Heart right ventricle (tissue), 16 donors: ENCODE measurements at regions not wholly inside any gene's neighbourhood (a gene's known extent, or its start where the extent isn't known, plus 50 kb on each side); places are given as distances from the start of the nearest gene placed in this dataset.

Source experiments
- ATAC-seq, 8 donors: fragments of 200-7000 bp; cut with Tn5 transposase; one replicate each; pipeline ENCODE4 v1.9.1; 2020; ENCODE audit warnings: mild to moderate bottlenecking in 8 of 8, moderate library complexity in 8 of 8, moderate number of reproducible peaks in 1 of 8
- DNase-seq, 2 donors: peaks; one replicate each; pipeline ENCODE4 v3.0.0-alpha.2; 2020
- H3K27ac ChIP-seq, 10 donors: fragments of 200-600 bp; sonication (generic) in 2 of 10; one replicate each; pipeline versions ENCODE4 v1.5.0 to v1.8.0; 2020 to 2022; ENCODE audit warnings: mild to moderate bottlenecking in 3 of 10
- H3K27me3 ChIP-seq, 7 donors: fragments of 200-600 bp; one replicate each; pipeline ENCODE4 v1.8.0; 2021 to 2022; ENCODE audit warnings: mild to moderate bottlenecking in 2 of 7
- H3K36me3 ChIP-seq, 9 donors: fragments of 200-600 bp; sonication (generic) in 1 of 9; one replicate each; pipeline versions ENCODE4 v1.5.0 to v1.8.0; 2020 to 2022; ENCODE audit warnings: mild to moderate bottlenecking in 2 of 9
- H3K4me1 ChIP-seq, 9 donors: fragments of 200-600 bp; sonication (generic) in 1 of 9; one replicate each; pipeline versions ENCODE4 v1.5.0 to v1.8.0; 2020 to 2022; ENCODE audit warnings: mild to moderate bottlenecking in 4 of 9
- H3K4me3 ChIP-seq, 10 donors: fragments of 200-600 bp; sonication (generic) in 2 of 10; one replicate each; pipeline versions ENCODE4 v1.5.0 to v1.8.0; 2020 to 2022; ENCODE audit warnings: mild to moderate bottlenecking in 7 of 10, moderate library complexity in 2 of 10
- H3K9me3 ChIP-seq, 11 donors: fragments of 200-600 bp in 10 of 11; sonication (generic) in 2 of 11; one replicate each; pipeline versions ENCODE4 v1.5.0 to v1.8.0; 2013 to 2022; ENCODE audit warnings: mild to moderate bottlenecking in 2 of 11, control low read depth in 1 of 11, moderate library complexity in 1 of 11
- WGBS, 2 donors: extraction: QIAGEN DNeasy Blood & Tissue Kit; methylation state at CpG; one replicate each; pipeline ENCODE4 v1.1.7; 2013; ENCODE audit warnings: inconsistent platforms in 1 of 2; 5-methylcytosine and 5-hydroxymethylcytosine counted together
- intact Hi-C, 10 donors: fragments of 100-400 bp; cut with DNase I; formaldehyde crosslinking; loops; one replicate each; pipeline versions ENCODE4 v1.11.1 to v1.14.2; 2022
- TF ChIP-seq, protein P1 (sequence below), 9 donors: fragments of 200-600 bp; sonication (generic) in 2 of 9; IDR thresholded peaks; one replicate each; pipeline versions ENCODE4 v1.5.0 to v1.8.0; 2021 to 2022; ENCODE audit warnings: antibody characterized with exemption in 9 of 9, mild to moderate bottlenecking in 5 of 9, moderate library complexity in 1 of 9
- donor health status: Arrhythmogenic right ventricular cardiomyopathy.
- donor health status: ischemic (EF 13 %, LVEDD 7.1; RV severe dilation, severe dysfunction).
- donor health status: healthy with polysubstance abuse.
- donor health status: DM: no; HTN: yes; CAD: no.
- donor health status: DM: no; HTN: no; CAD: no.
- donor health status: ischemic (EF 25% LVEDD 6.9; RV normal size, moderate dysfunction).
- donor health status: ischemic (EF 25% LVEDD 5.7; RV mildly dilated, moderate dysfunction).
- donor health status: healthy.
- donor health status: DM: yes; HTN: yes; CAD: no.
- donor health status: Ischemic cardiomyopathy.
- donor health status: ischemic (EF 35%, LVEDD 5.7; RV mildly dilated, moderate dysfunction).
- donor health status: nonischemic (EF 11% LVEDD 7.7; RV severe dilation, severe dysfunction).
- donor health status: DM: yes; HTN: yes; CAD: no.
- donor health status: PGD.
- donor health status: ischemic (EF 29% LVEDD 5.4; RV normal size, mild dysfunction).
- donor health status: nonischemic (EF 23%, LVEDD 6.1; RV moderate dilation, normal function).

DNA sequence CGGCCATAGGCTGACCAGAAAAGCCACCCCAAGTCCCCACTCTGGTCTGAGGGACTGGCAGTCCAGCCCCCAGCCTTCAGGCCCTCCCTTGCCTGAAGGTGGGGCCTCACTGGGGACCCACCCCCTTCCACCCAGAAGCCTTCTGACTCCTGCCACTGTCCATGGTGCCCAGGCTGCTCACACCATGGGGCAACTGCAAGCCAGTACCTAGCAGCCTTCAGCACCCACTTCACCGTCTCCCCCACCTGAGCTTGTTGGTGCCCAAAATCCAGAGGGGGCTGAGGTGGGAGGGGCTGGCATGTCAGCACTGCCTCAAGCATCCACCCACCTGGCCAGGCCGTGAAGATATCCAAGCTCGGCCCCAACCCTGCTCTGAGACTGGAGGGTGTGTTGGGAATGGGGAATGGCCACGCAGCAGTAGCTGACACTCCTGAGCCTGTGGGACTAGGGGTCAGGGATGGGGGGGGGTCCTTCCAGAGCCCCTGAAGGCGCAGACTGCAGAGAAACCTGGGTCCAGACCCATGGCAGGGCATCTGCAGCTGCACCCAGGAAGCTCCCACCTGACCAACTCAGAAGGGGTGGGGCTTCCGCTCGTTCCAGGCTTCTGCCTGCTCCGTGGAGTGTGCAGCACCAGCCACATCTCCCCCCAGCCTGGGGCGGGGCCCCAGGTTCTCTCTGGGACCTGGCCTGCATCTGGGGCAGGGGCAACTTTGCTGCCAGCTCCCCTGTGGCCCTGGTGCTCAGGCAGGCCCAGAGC, 942.1 kb upstream of the EPHA7 start:
- WGBS, 2 donors = 87 to 91% methylated on average over 9 to 10 of the region's 10 CpGs
- no peaks in the 10 kb centered on the region for H3K4me1 ChIP-seq
- DNase-seq (peak in 1 of 2 donors; percentile 8), ATAC-seq (peak in 1 of 8 donors; percentile 29)
- TF ChIP-seq, protein P1, sequence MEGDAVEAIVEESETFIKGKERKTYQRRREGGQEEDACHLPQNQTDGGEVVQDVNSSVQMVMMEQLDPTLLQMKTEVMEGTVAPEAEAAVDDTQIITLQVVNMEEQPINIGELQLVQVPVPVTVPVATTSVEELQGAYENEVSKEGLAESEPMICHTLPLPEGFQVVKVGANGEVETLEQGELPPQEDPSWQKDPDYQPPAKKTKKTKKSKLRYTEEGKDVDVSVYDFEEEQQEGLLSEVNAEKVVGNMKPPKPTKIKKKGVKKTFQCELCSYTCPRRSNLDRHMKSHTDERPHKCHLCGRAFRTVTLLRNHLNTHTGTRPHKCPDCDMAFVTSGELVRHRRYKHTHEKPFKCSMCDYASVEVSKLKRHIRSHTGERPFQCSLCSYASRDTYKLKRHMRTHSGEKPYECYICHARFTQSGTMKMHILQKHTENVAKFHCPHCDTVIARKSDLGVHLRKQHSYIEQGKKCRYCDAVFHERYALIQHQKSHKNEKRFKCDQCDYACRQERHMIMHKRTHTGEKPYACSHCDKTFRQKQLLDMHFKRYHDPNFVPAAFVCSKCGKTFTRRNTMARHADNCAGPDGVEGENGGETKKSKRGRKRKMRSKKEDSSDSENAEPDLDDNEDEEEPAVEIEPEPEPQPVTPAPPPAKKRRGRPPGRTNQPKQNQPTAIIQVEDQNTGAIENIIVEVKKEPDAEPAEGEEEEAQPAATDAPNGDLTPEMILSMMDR (IDR thresholded peaks at IDR 0.05) = no peak
- H3K9me3 ChIP-seq = peaks cover 0 to 11% (median 0%) of the 10 kb centered on the region in 11 donors
- H3K27me3 ChIP-seq = no peaks in the 10 kb centered on the region
- H3K4me3 ChIP-seq = no peak overlapping the region
- intact Hi-C loops = no loop called here
- no peaks in the 10 kb centered on the region for H3K36me3 ChIP-seq
- H3K27ac ChIP-seq = no peak overlapping the region

DNA sequence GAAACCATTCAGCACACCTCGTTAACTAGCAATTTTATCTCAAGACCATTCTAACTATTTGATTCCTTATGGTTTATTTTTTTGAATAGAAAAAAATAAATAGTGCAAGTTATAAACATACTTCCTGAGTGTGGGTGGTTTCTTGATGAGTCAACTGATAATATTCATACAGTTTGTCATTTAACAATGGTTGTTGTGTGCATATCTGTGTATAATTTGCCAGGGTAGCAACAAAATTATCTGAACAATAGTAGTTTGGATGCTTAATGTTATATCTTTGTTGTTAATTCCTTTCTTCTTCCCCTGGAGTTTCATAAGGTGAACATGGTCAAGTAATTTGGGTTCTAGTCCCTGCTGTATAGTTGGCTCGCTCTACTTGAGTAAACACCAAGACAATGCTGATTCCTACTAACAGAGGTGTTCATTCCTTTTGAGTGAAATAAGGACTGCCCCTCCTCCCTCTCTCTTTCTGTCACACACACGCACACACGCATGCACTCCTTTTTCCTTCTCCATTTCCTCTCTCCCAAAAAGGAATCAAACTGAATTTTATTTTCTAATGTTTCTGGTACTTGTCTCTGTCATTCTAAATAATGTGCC, 938.1 kb upstream of the EPHA7 start:
- H3K27me3 ChIP-seq = no peaks in the 10 kb centered on the region
- no peak for DNase-seq
- TF ChIP-seq, protein P1 (IDR thresholded peaks at IDR 0.05) = no peak
- H3K36me3 ChIP-seq = no peaks in the 10 kb centered on the region
- no peak overlapping the region for H3K4me3 ChIP-seq
- intact Hi-C loops = no loop called here
- H3K27ac ChIP-seq = no peak overlapping the region
- WGBS, 2 donors = 60 to 78% methylated on average over 4 of the region's 4 CpGs
- no peak for ATAC-seq
- peaks cover 0 to 11% (median 0%) of the 10 kb centered on the region in 11 donors for H3K9me3 ChIP-seq
- no peaks in the 10 kb centered on the region for H3K4me1 ChIP-seq

DNA sequence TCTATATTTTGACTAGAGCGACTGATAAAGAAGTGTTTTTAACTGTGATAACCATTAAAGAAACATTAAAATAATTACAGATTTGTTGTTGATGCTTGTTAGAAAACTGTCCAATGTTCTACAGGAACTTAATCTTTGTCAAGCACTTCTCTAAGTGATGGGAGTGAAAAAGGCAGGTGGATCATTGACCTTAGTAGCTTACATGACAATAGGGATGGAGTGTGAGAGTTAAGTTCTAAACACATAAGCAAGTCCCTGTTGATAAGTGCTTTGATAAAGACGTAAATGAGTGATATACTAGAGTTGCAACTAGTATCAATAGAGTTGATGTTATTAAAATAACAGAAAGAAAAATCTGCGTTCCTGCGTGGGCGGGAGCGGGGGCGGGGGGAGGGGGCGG, 931.5 kb upstream of the EPHA7 start:
- Histone ChIP-seq H3K27ac (no peak overlapping the region), H3K36me3 (no peaks in the 10 kb centered on the region), H3K9me3 (no peaks in the 10 kb centered on the region), H3K4me1 (no peaks in the 10 kb centered on the region), H3K4me3 (no peak overlapping the region), H3K27me3 (no peaks in the 10 kb centered on the region)
- DNase-seq = no peak
- no peak for ATAC-seq
- 57 to 75% methylated on average over 8 of the region's 8 CpGs for WGBS, 2 donors
- intact Hi-C loops = no loop called here
- TF ChIP-seq, protein P1 (IDR thresholded peaks at IDR 0.05) = no peak

DNA sequence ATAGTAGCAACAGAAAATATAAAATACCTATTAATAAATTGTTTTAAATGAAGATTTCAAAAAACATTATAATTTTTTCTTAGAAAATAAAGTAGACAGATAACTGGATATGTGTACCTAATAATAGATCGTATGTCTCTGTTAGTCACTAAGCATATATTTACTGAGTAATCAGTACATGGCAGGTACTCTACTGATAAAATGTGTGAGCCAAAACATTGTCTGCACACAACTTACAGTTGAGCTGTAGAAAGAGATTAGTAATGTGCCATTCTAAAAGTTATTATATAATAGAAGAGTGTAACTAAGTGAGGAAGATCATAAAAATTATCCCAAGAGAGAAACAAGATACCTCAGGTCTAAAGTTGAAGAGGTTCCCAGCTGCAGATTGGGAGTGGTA, 929.9 kb upstream of the EPHA7 start:
- Histone ChIP-seq H3K9me3 (no peaks in the 10 kb centered on the region), H3K4me1 (no peaks in the 10 kb centered on the region), H3K36me3 (no peaks in the 10 kb centered on the region), H3K27ac (no peak overlapping the region), H3K4me3 (no peak overlapping the region), H3K27me3 (no peaks in the 10 kb centered on the region)
- 24 to 27% methylated on average over 1 of the region's 1 CpG for WGBS, 2 donors
- ATAC-seq (no peak), DNase-seq (no peak)
- intact Hi-C loops = no loop called here
- TF ChIP-seq, protein P1 (IDR thresholded peaks at IDR 0.05) = no peak
